ENCODE measurements at regions not wholly inside any gene's neighbourhood (a gene's known extent, or its start where the extent isn't known, plus 50 kb on each side); places are given as distances from the start of the nearest gene placed in this dataset.

GRCh38 chr18:65622436-65622835 lies 128.4 kb upstream of the CDH7 start:
- DNase-seq (ENCODE audit: low spot score) = no peak
- Histone ChIP-seq H3K27me3 (replicated peaks; ENCODE audit: insufficient read depth) (no peaks in the 10 kb centered on the region), H3K27ac (no peak overlapping the region), H3K4me1 (replicated peaks) (no peaks in the 10 kb centered on the region), H3K9me3 (no peaks in the 10 kb centered on the region), H3K36me3 (no peaks in the 10 kb centered on the region), H3K4me3 (no peak overlapping the region)
- intact Hi-C loops (cut with DNase I) = no loop called here
- TF ChIP-seq POLR2AphosphoS5 (IDR thresholded peaks at IDR 0.05) = no peak
- no peak for TF ChIP-seq POLR2A (IDR thresholded peaks at IDR 0.05)
- TF ChIP-seq, protein P1, sequence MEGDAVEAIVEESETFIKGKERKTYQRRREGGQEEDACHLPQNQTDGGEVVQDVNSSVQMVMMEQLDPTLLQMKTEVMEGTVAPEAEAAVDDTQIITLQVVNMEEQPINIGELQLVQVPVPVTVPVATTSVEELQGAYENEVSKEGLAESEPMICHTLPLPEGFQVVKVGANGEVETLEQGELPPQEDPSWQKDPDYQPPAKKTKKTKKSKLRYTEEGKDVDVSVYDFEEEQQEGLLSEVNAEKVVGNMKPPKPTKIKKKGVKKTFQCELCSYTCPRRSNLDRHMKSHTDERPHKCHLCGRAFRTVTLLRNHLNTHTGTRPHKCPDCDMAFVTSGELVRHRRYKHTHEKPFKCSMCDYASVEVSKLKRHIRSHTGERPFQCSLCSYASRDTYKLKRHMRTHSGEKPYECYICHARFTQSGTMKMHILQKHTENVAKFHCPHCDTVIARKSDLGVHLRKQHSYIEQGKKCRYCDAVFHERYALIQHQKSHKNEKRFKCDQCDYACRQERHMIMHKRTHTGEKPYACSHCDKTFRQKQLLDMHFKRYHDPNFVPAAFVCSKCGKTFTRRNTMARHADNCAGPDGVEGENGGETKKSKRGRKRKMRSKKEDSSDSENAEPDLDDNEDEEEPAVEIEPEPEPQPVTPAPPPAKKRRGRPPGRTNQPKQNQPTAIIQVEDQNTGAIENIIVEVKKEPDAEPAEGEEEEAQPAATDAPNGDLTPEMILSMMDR (IDR thresholded peaks at IDR 0.05) = no peak
- 45% methylated on average over 4 of the region's 4 CpGs for WGBS

DNA sequence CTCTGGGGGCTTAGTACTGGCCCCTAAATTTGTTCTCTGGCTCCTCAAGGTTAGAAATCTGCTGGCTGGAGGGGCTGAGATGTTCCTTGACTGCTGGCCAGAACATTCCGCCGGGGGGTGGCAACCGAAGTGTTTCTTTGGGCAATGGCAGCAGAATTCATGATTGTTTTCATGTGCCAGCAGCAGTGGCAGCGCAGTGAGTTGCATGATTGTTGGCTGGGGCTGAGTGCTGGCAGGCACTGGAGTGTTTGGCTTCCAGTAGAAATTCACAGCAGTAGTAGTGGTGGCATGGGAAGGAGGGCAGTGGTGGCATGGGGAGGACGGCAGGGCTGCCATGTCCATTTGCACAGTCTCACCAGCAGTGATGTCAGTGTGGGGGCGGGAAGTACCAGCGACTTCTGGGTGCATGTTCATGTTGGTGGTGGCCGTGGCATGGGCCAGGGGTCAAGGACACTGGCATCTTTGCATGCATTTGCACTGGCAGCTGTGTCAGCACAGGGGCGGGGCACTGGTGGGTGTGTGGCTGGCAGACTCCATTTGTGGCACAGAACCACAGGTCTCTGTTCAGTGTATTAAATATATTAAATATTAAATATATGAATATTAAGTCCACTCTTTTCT lies 130.6 kb upstream of the CDH7 start:
- no peak overlapping the region for H3K4me3 ChIP-seq
- WGBS = 84% methylated on average over 9 of the region's 9 CpGs
- TF ChIP-seq, protein P1 (IDR thresholded peaks at IDR 0.05) = no peak
- TF ChIP-seq POLR2A (IDR thresholded peaks at IDR 0.05) (no peak), POLR2AphosphoS5 (IDR thresholded peaks at IDR 0.05) (no peak)
- no peaks in the 10 kb centered on the region for H3K9me3 ChIP-seq
- no peaks in the 10 kb centered on the region for H3K4me1 ChIP-seq (replicated peaks)
- no peak overlapping the region for H3K27ac ChIP-seq
- H3K27me3 ChIP-seq (replicated peaks; ENCODE audit: insufficient read depth) = no peaks in the 10 kb centered on the region
- no peak for DNase-seq (ENCODE audit: low spot score)
- intact Hi-C loops (cut with DNase I) = no loop called here
- no peaks in the 10 kb centered on the region for H3K36me3 ChIP-seq

DNA sequence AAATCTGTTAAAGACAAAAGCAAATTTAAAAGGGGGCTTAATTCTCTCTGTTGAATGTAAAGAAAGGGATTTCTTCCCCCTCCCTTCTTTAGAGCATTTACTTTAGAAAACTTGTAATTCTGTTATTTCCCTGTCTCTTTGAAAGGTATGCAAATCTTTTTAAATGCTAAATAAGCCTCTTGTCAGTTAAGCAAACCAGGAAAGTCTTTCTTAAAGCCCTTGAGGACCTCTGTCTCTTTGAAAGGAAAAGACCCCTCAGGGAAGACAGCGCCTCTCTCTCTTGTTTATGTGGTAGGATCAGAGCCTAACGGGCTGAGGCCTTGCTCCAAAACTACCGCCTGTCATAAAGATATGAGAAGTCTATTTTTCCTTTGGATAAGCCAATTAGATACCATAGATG lies 139.9 kb upstream of the CDH7 start:
- H3K27ac ChIP-seq = no peak overlapping the region
- no peaks in the 10 kb centered on the region for H3K27me3 ChIP-seq (replicated peaks; ENCODE audit: insufficient read depth)
- no peak overlapping the region for H3K4me3 ChIP-seq
- no peaks in the 10 kb centered on the region for H3K4me1 ChIP-seq (replicated peaks)
- intact Hi-C loops (cut with DNase I) = no loop called here
- no peak for DNase-seq (ENCODE audit: low spot score)
- TF ChIP-seq POLR2A (IDR thresholded peaks at IDR 0.05) (no peak), POLR2AphosphoS5 (IDR thresholded peaks at IDR 0.05) (no peak)
- TF ChIP-seq, protein P1 (IDR thresholded peaks at IDR 0.05) = no peak
- 40% methylated on average over 3 of the region's 3 CpGs for WGBS
- no peaks in the 10 kb centered on the region for H3K9me3 ChIP-seq
- H3K36me3 ChIP-seq = no peaks in the 10 kb centered on the region

DNA sequence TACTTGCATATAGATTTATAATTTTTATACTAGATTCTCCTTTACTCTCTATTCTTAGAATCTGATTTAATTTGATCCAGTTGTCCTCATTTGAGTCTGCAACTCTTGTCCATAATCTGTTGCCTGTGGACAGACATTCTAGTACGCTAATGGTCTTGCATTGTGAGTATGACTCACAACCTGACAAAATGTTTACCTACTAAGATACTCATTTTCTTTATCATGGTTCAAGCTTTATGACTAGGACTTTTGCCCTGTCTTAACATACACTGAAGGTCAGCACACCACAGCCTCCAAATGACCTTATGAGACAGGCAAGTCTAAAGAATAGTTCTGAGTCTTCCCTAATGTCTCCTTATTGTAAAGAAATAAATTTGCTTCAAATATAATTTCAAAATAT lies 142.3 kb upstream of the CDH7 start:
- WGBS = 88% methylated on average over 1 of the region's 1 CpG
- intact Hi-C loops (cut with DNase I) = no loop called here
- no peaks in the 10 kb centered on the region for H3K9me3 ChIP-seq
- H3K27ac ChIP-seq = no peak overlapping the region
- no peaks in the 10 kb centered on the region for H3K27me3 ChIP-seq (replicated peaks; ENCODE audit: insufficient read depth)
- DNase-seq (ENCODE audit: low spot score) = no peak
- H3K4me3 ChIP-seq = no peak overlapping the region
- no peak for TF ChIP-seq POLR2AphosphoS5 (IDR thresholded peaks at IDR 0.05)
- TF ChIP-seq, protein P1 (IDR thresholded peaks at IDR 0.05) = no peak
- TF ChIP-seq POLR2A (IDR thresholded peaks at IDR 0.05) = no peak
- H3K4me1 ChIP-seq (replicated peaks) = no peaks in the 10 kb centered on the region
- H3K36me3 ChIP-seq = no peaks in the 10 kb centered on the region

GRCh38 chr18:65607161-65607560 lies 143.7 kb upstream of the CDH7 start:
- Histone ChIP-seq H3K36me3 (no peaks in the 10 kb centered on the region), H3K4me1 (replicated peaks) (no peaks in the 10 kb centered on the region), H3K27me3 (replicated peaks; ENCODE audit: insufficient read depth) (no peaks in the 10 kb centered on the region), H3K4me3 (no peak overlapping the region), H3K27ac (no peak overlapping the region), H3K9me3 (no peaks in the 10 kb centered on the region)
- WGBS = 94% methylated on average over 3 of the region's 3 CpGs
- intact Hi-C loops (cut with DNase I) = no loop called here
- no peak for TF ChIP-seq POLR2AphosphoS5 (IDR thresholded peaks at IDR 0.05)
- TF ChIP-seq, protein P1 (IDR thresholded peaks at IDR 0.05) = no peak
- no peak for TF ChIP-seq POLR2A (IDR thresholded peaks at IDR 0.05)
- DNase-seq (ENCODE audit: low spot score) = no peak
